Activated B cell treated with CpG ODN at 0.5 μM for 24 hours (primary cell): ENCODE measurements at regions not wholly inside any gene's neighbourhood (a gene's known extent, or its start where the extent isn't known, plus 50 kb on each side); places are given as distances from the start of the nearest gene placed in this dataset.

Experiments used
- ATAC-seq: fragments of 200-7000 bp; cut with Tn5 transposase; one replicate; pipeline ENCODE4 v1.10.0; 2021; ENCODE audit warnings: low read depth, mild to moderate bottlenecking, moderate library complexity
- CTCF ChIA-PET: fragments of 350-600 bp; sonication (Branson Sonifier 250); formaldehyde crosslinking; loops from one replicate; lab custom pipeline; 2021; ENCODE audit warnings: antibody characterized with exemption; lab: Charles Lee
- POLR2A ChIA-PET: fragments of 350-600 bp; sonication (Branson Sonifier 250); formaldehyde crosslinking; loops from one replicate; lab custom pipeline; 2021; ENCODE audit warnings: antibody characterized with exemption; lab: Charles Lee
- DNase-seq: peaks from one replicate; pipeline ENCODE4 v3.0.0; 2022
- H3K27ac Mint-ChIP-seq: one replicate; pipeline ENCODE4 v1.8.0; 2020; ENCODE audit warnings: mixed read lengths
- H3K27me3 Mint-ChIP-seq: one replicate; pipeline ENCODE4 v1.8.0; 2021; ENCODE audit warnings: mixed read lengths
- H3K36me3 Mint-ChIP-seq: one replicate; pipeline ENCODE4 v1.8.0; 2021; ENCODE audit warnings: low read depth, mixed read lengths
- H3K4me1 Mint-ChIP-seq: one replicate; pipeline ENCODE4 v1.8.0; 2021; ENCODE audit warnings: mixed read lengths
- H3K4me3 Mint-ChIP-seq: one replicate; pipeline ENCODE4 v1.8.0; 2020; ENCODE audit warnings: mild to moderate bottlenecking, mixed read lengths
- H3K9me3 Mint-ChIP-seq: one replicate; pipeline ENCODE4 v1.8.0; 2020; ENCODE audit warnings: mixed read lengths
- intact Hi-C: fragments of 100-400 bp; cut with micrococcal nuclease; formaldehyde crosslinking; loops from one replicate; pipeline ENCODE4 v1.15.1; 2024
- TF ChIP-seq, protein P1 (sequence below): fragments of 200-600 bp; IDR thresholded peaks from one replicate; pipeline ENCODE4 v1.8.0; 2022; ENCODE audit warnings: antibody characterized with exemption, mild to moderate bottlenecking

DNA sequence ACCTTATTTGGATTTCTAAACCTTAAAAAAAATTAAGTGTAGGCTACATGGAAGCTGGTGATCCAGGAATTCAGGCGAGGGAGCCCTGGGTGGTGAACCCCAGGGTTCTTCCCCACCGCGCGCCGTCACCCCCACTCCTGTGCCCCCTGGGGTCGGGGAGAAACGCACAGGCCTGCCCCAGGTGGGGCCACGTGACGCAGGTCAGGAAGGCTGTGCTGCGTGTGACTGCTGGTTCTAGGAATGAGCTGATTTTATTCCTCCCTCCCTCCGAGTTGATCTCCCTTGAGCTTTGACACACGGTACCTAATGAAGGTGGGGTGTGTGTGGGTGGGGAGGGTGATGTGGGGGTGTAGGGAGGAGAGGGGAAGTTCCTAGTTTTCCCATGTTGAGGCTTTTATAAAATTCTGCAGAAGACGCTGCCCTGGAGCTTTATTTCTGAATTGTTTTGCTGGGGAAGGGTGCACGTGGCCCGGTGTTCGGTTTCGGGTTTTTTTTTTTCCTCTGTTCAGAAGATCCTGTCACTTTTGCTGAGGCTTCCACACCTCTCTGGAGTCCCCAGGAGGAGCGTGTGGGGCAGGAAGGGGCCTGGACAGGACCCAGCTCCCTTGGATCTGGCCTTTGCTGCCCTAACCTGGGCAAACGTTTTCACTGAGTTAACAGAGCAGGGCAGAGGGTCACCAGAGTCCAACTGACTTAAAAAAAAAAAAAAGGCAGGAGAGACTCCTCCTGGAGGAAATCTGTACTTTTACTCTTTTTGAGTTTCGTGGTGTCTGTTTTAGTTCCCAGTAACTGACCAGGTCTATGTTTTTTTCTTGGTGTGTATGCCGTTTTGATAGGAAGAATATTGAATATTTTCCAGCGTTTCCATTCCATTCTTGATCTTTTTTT lies 55.8 kb upstream of the GSE1 start:
- ChIA-PET CTCF (interaction anchor here (0.5 to 1.9 kb wide), 5 partner anchors 52 to 963 kb away, joined by 3 to 7 read pairs (median 5); no protein-coding TSS in a partner anchor), POLR2A (interaction anchor here (0.5 to 3.7 kb wide), 15 partner anchors 11 to 450 kb away, joined by 3 to 51 read pairs (median 6); partner anchors contain the start of gene GSE1)
- Mint-ChIP-seq H3K9me3 (no peaks in the 10 kb centered on the region), H3K27ac (peak overlapping the region; percentile 79), H3K36me3 (peaks cover 16% of the 10 kb centered on the region), H3K4me1 (peaks cover 61% of the 10 kb centered on the region), H3K4me3 (peak overlapping the region; percentile 82), H3K27me3 (no peaks in the 10 kb centered on the region)
- peak; percentile 22 for ATAC-seq
- DNase-seq: peak; percentile 45
- intact Hi-C loops: loop anchor here (5.0 to 10.0 kb wide), 7 partner anchors 347 to 1937 kb away; partner anchors contain the start of genes FBXO31, HSBP1, KIAA0513 and ZCCHC14
- TF ChIP-seq, protein P1, sequence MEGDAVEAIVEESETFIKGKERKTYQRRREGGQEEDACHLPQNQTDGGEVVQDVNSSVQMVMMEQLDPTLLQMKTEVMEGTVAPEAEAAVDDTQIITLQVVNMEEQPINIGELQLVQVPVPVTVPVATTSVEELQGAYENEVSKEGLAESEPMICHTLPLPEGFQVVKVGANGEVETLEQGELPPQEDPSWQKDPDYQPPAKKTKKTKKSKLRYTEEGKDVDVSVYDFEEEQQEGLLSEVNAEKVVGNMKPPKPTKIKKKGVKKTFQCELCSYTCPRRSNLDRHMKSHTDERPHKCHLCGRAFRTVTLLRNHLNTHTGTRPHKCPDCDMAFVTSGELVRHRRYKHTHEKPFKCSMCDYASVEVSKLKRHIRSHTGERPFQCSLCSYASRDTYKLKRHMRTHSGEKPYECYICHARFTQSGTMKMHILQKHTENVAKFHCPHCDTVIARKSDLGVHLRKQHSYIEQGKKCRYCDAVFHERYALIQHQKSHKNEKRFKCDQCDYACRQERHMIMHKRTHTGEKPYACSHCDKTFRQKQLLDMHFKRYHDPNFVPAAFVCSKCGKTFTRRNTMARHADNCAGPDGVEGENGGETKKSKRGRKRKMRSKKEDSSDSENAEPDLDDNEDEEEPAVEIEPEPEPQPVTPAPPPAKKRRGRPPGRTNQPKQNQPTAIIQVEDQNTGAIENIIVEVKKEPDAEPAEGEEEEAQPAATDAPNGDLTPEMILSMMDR: no peak

DNA sequence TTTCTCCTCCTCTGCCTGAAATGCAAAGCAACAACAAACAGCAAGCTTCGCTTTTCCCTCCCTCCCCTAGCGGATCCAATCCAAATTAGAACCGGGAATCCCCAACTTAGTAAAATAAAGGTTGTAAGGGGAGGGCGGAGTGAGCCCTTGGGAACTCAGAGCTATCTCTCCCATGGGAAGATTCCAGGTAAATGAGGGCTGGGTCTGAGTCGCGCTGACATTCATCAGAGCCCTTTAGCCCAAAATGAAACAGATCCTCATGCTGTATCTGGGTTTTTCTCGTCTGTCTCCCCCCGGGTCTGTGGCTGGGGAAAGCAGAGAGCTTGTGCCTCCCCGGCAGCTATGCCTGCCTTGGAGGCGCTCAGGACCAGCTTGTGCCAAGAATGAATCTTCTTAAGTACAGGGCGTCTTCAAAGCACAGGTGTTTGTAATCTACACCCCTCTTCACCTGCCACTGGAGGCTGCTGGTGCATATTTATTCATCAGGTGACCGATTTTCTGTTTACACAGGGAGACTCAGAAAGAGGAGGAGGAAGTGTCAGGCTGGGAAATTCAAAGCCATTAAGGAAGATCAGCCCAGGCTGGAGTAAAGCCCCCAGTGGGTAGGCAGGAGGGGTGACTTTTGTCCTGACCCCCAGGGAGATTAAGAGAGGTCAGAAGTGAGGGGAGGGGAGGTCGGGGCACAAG lies 55.0 kb upstream of the GSE1 start:
- ChIA-PET CTCF (interaction anchor here (1.2 to 1.9 kb wide), 6 partner anchors 10 to 161 kb away, joined by 3 to 7 read pairs (median 4); no protein-coding TSS in a partner anchor), POLR2A (interaction anchor here (0.5 to 3.7 kb wide), 5 partner anchors 10 to 375 kb away, joined by 3 to 51 read pairs (median 12); partner anchors contain the start of gene GSE1)
- ATAC-seq (no peak), DNase-seq (no peak)
- Mint-ChIP-seq H3K27me3 (no peaks in the 10 kb centered on the region), H3K4me1 (peaks cover 62% of the 10 kb centered on the region), H3K36me3 (peaks cover 16% of the 10 kb centered on the region), H3K4me3 (peak overlapping the region; percentile 82), H3K9me3 (no peaks in the 10 kb centered on the region), H3K27ac (peak overlapping the region; percentile 79)
- intact Hi-C loops: loop anchor here (5.0 to 10.0 kb wide), 7 partner anchors 347 to 1937 kb away; partner anchors contain the start of genes FBXO31, HSBP1, KIAA0513 and ZCCHC14
- TF ChIP-seq, protein P1: no peak

DNA sequence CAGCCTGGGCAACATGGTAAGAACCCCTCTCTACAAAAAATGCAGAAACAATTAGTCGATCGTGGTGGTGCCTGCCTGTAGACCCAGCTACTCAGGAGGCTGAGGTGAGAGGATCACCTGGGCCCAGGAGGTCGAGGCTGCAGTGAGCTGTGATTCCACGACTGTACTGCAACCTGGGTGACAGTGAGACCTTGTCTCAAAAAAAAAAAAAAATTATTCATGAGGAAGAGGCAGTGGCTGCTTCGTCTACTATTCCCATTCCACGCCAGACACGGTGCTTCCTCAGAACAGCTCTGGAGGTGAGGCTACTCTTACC lies 52.2 kb upstream of the GSE1 start:
- ATAC-seq (no peak), DNase-seq (no peak)
- peaks cover 66% of the 10 kb centered on the region for H3K4me1 Mint-ChIP-seq
- ChIA-PET POLR2A (interaction anchor here (3.3 kb wide), 1 partner anchor 10 kb away, joined by 12 read pairs; no protein-coding TSS in a partner anchor), CTCF (interaction anchor here (1.0 to 1.1 kb wide), 2 partner anchors 11 to 55 kb away, joined by 4 to 5 read pairs; no protein-coding TSS in a partner anchor)
- H3K27ac Mint-ChIP-seq: no peak overlapping the region
- peaks cover 3% of the 10 kb centered on the region for H3K36me3 Mint-ChIP-seq
- TF ChIP-seq, protein P1: no peak
- H3K27me3 Mint-ChIP-seq: no peaks in the 10 kb centered on the region
- no peak overlapping the region for H3K4me3 Mint-ChIP-seq
- intact Hi-C loops: no loop called here
- no peaks in the 10 kb centered on the region for H3K9me3 Mint-ChIP-seq

DNA sequence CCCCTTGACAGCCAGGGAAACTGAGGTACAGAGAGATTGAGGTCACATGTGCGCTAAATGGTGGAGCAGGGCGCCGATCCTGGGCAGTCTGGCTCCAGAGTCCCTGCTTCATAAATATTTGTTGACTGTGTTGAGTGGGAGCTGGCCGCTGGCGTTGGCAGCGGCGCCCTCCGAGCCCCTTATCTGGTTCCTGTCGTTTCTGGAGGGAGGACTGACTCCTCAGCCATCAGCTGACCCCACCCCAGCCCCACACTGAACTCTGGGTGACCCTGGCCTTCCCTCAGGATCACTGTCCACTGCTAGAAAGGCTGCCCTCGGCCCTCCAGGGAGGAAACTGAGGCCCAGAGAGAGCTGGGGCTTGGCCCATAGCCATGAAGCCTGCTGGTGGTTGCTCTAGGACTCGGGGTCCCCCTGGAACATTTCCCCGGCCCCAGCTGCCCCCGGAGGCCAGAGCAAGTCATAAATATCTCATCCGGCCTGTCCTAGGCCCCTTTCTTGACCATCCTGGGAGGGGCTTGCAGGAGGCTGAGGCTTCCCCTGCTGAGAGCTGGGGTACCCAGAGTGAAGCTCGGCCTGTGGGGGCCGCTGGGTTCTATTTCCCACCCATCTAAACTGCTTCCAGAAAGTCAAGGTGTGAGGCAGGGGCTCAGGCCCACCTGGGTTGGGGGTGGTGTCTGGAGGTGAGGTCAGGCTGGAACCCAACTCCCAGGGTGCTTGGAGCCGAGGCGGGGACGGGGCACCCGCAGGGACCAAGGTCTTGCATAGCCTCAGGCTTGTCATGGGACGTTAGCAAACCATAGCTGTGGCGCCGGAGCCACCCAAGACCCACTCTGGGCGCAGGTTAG lies 51.7 kb upstream of the GSE1 start:
- DNase-seq (no peak), ATAC-seq (no peak)
- Mint-ChIP-seq H3K4me3 (no peak overlapping the region), H3K27me3 (no peaks in the 10 kb centered on the region), H3K9me3 (no peaks in the 10 kb centered on the region), H3K27ac (no peak overlapping the region), H3K36me3 (no peaks in the 10 kb centered on the region), H3K4me1 (peaks cover 72% of the 10 kb centered on the region)
- ChIA-PET CTCF (interaction anchor here (1.0 to 1.1 kb wide), 3 partner anchors 10 to 55 kb away, joined by 3 to 5 read pairs (median 4); no protein-coding TSS in a partner anchor), POLR2A (interaction anchor here (1.0 kb wide), 1 partner anchor 10 kb away, joined by 5 read pairs; no protein-coding TSS in a partner anchor)
- TF ChIP-seq, protein P1: no peak
- intact Hi-C loops: no loop called here
